ENCODE measurements at regions not wholly inside any gene's neighbourhood (a gene's known extent, or its start where the extent isn't known, plus 50 kb on each side); places are given as distances from the start of the nearest gene placed in this dataset.

- Mint-ChIP-seq H3K4me1 (ENCODE audit: low read depth) (no peaks in the 10 kb centered on the region), H3K27me3 (no peaks in the 10 kb centered on the region), H3K4me3 (no peak overlapping the region), H3K9me3 (peaks cover 7% of the 10 kb centered on the region), H3K27ac (no peak overlapping the region), H3K36me3 (ENCODE audit: low read depth) (no peaks in the 10 kb centered on the region)
Observed at GRCh38 chr13:107854880-107855279, 360.5 kb downstream of the LIG4 start.

- no peak overlapping the region for H3K27ac Mint-ChIP-seq
- no peaks in the 10 kb centered on the region for H3K27me3 Mint-ChIP-seq
- no peak overlapping the region for H3K4me3 Mint-ChIP-seq
- H3K4me1 Mint-ChIP-seq (ENCODE audit: low read depth), result no peaks in the 10 kb centered on the region
- H3K36me3 Mint-ChIP-seq (ENCODE audit: low read depth), result no peaks in the 10 kb centered on the region
- peaks cover 5% of the 10 kb centered on the region for H3K9me3 Mint-ChIP-seq
Observed at GRCh38 chr13:107852072-107852471, 363.3 kb downstream of the LIG4 start.

GRCh38 chr13:107851670-107852069 is 363.7 kb downstream of the LIG4 start:
- Mint-ChIP-seq H3K4me1 (ENCODE audit: low read depth) (no peaks in the 10 kb centered on the region), H3K4me3 (no peak overlapping the region), H3K9me3 (peaks cover under 1% of the 10 kb centered on the region), H3K36me3 (ENCODE audit: low read depth) (no peaks in the 10 kb centered on the region), H3K27ac (no peak overlapping the region), H3K27me3 (no peaks in the 10 kb centered on the region)

- no peaks in the 10 kb centered on the region for H3K36me3 Mint-ChIP-seq (ENCODE audit: low read depth)
- no peaks in the 10 kb centered on the region for H3K4me1 Mint-ChIP-seq (ENCODE audit: low read depth)
- H3K27me3 Mint-ChIP-seq, result no peaks in the 10 kb centered on the region
- H3K9me3 Mint-ChIP-seq, result peaks cover 4% of the 10 kb centered on the region
- no peak overlapping the region for H3K4me3 Mint-ChIP-seq
- no peak overlapping the region for H3K27ac Mint-ChIP-seq
Observed at GRCh38 chr13:107847406-107847805, 367.9 kb downstream of the LIG4 start.

GRCh38 chr13:107846642-107847041 is 368.7 kb downstream of the LIG4 start:
- H3K27me3 Mint-ChIP-seq, result no peaks in the 10 kb centered on the region
- peaks cover 4% of the 10 kb centered on the region for H3K9me3 Mint-ChIP-seq
- no peak overlapping the region for H3K27ac Mint-ChIP-seq
- H3K4me3 Mint-ChIP-seq, result no peak overlapping the region
- H3K4me1 Mint-ChIP-seq (ENCODE audit: low read depth), result no peaks in the 10 kb centered on the region
- no peaks in the 10 kb centered on the region for H3K36me3 Mint-ChIP-seq (ENCODE audit: low read depth)

GRCh38 chr13:107845911-107846310 is 369.4 kb downstream of the LIG4 start:
- no peaks in the 10 kb centered on the region for H3K4me1 Mint-ChIP-seq (ENCODE audit: low read depth)
- H3K36me3 Mint-ChIP-seq (ENCODE audit: low read depth), result no peaks in the 10 kb centered on the region
- no peak overlapping the region for H3K27ac Mint-ChIP-seq
- H3K27me3 Mint-ChIP-seq, result no peaks in the 10 kb centered on the region
- peaks cover 4% of the 10 kb centered on the region for H3K9me3 Mint-ChIP-seq
- no peak overlapping the region for H3K4me3 Mint-ChIP-seq

GRCh38 chr13:107843681-107844080 is 371.7 kb downstream of the LIG4 start:
- no peaks in the 10 kb centered on the region for H3K4me1 Mint-ChIP-seq (ENCODE audit: low read depth)
- no peaks in the 10 kb centered on the region for H3K27me3 Mint-ChIP-seq
- H3K36me3 Mint-ChIP-seq (ENCODE audit: low read depth), result no peaks in the 10 kb centered on the region
- no peak overlapping the region for H3K4me3 Mint-ChIP-seq
- H3K27ac Mint-ChIP-seq, result no peak overlapping the region
- H3K9me3 Mint-ChIP-seq, result peaks cover 4% of the 10 kb centered on the region

GRCh38 chr13:107843281-107843680 is 372.1 kb downstream of the LIG4 start:
- Mint-ChIP-seq H3K4me1 (ENCODE audit: low read depth) (no peaks in the 10 kb centered on the region), H3K36me3 (ENCODE audit: low read depth) (no peaks in the 10 kb centered on the region), H3K4me3 (no peak overlapping the region), H3K27me3 (no peaks in the 10 kb centered on the region), H3K27ac (no peak overlapping the region), H3K9me3 (peaks cover 4% of the 10 kb centered on the region)

GRCh38 chr13:107842562-107843180 is 372.7 kb downstream of the LIG4 start:
- Mint-ChIP-seq H3K4me3 (no peak overlapping the region), H3K4me1 (ENCODE audit: low read depth) (no peaks in the 10 kb centered on the region), H3K27me3 (no peaks in the 10 kb centered on the region), H3K36me3 (ENCODE audit: low read depth) (no peaks in the 10 kb centered on the region), H3K27ac (no peak overlapping the region), H3K9me3 (peaks cover 4% of the 10 kb centered on the region)

GRCh38 chr13:107838588-107839161 is 376.7 kb downstream of the LIG4 start:
- no peak overlapping the region for H3K27ac Mint-ChIP-seq
- no peaks in the 10 kb centered on the region for H3K27me3 Mint-ChIP-seq
- no peaks in the 10 kb centered on the region for H3K4me1 Mint-ChIP-seq (ENCODE audit: low read depth)
- H3K9me3 Mint-ChIP-seq, result no peaks in the 10 kb centered on the region
- H3K4me3 Mint-ChIP-seq, result no peak overlapping the region
- no peaks in the 10 kb centered on the region for H3K36me3 Mint-ChIP-seq (ENCODE audit: low read depth)

GRCh38 chr13:107836685-107837084 is 378.7 kb downstream of the LIG4 start:
- Mint-ChIP-seq H3K9me3 (peaks cover 10% of the 10 kb centered on the region), H3K27me3 (no peaks in the 10 kb centered on the region), H3K27ac (no peak overlapping the region), H3K4me1 (ENCODE audit: low read depth) (no peaks in the 10 kb centered on the region), H3K36me3 (ENCODE audit: low read depth) (no peaks in the 10 kb centered on the region), H3K4me3 (no peak overlapping the region)

GRCh38 chr13:107835339-107836018 is 379.9 kb downstream of the LIG4 start:
- Mint-ChIP-seq H3K4me3 (no peak overlapping the region), H3K27ac (no peak overlapping the region), H3K36me3 (ENCODE audit: low read depth) (no peaks in the 10 kb centered on the region), H3K9me3 (peaks cover 14% of the 10 kb centered on the region), H3K4me1 (ENCODE audit: low read depth) (no peaks in the 10 kb centered on the region), H3K27me3 (no peaks in the 10 kb centered on the region)

GRCh38 chr13:107834717-107835116 is 380.6 kb downstream of the LIG4 start:
- Mint-ChIP-seq H3K4me3 (no peak overlapping the region), H3K27ac (no peak overlapping the region), H3K27me3 (no peaks in the 10 kb centered on the region), H3K9me3 (peaks cover 18% of the 10 kb centered on the region), H3K4me1 (ENCODE audit: low read depth) (no peaks in the 10 kb centered on the region), H3K36me3 (ENCODE audit: low read depth) (no peaks in the 10 kb centered on the region)

- peaks cover 20% of the 10 kb centered on the region for H3K9me3 Mint-ChIP-seq
- no peaks in the 10 kb centered on the region for H3K27me3 Mint-ChIP-seq
- H3K27ac Mint-ChIP-seq, result no peak overlapping the region
- H3K4me3 Mint-ChIP-seq, result no peak overlapping the region
- no peaks in the 10 kb centered on the region for H3K4me1 Mint-ChIP-seq (ENCODE audit: low read depth)
- no peaks in the 10 kb centered on the region for H3K36me3 Mint-ChIP-seq (ENCODE audit: low read depth)
Observed at GRCh38 chr13:107834281-107834680, 381.1 kb downstream of the LIG4 start.

GRCh38 chr13:107832500-107833100 is 382.7 kb downstream of the LIG4 start:
- Mint-ChIP-seq H3K4me3 (no peak overlapping the region), H3K27me3 (no peaks in the 10 kb centered on the region), H3K4me1 (ENCODE audit: low read depth) (no peaks in the 10 kb centered on the region), H3K36me3 (ENCODE audit: low read depth) (no peaks in the 10 kb centered on the region), H3K27ac (no peak overlapping the region), H3K9me3 (peaks cover 20% of the 10 kb centered on the region)

All from stimulated activated naive CD8-positive, alpha-beta T cell treated with anti-CD3 and anti-CD28 coated beads, Interleukin-15, Interleukin-2, amounts not matched to agents 100 ng/mL and 50 ng/mL, for 24 hours (primary cell).